K562 (cell line): ENCODE measurements at regions not wholly inside any gene's neighbourhood (a gene's known extent, or its start where the extent isn't known, plus 50 kb on each side); places are given as distances from the start of the nearest gene placed in this dataset.

Experiments
- ATAC-seq: fragments of 200-7000 bp; cut with Tn5 transposase; 3 replicates; pipeline ENCODE4 v1.9.1; 2020; ENCODE audit warnings: moderate library complexity
- BruUV-seq: library from RNA; stranded (reverse); fragments of 400-500 nt; replicated peaks from 2 replicates; lab custom pipeline; 2021; lab: Mats Ljungman, UMichigan
- CTCF ChIA-PET: fragments of 300-600 bp; formaldehyde crosslinking; extraction: SDS; loops from one replicate; lab custom pipeline; 2021; ENCODE audit warnings: low intra/inter-chr PET ratio; lab: Yijun Ruan, JAX
- POLR2A ChIA-PET: fragments of 300-600, 350-650 bp; sonication (Branson Sonifier 250); formaldehyde crosslinking; extraction: SDS; loops from one replicate; lab custom pipeline; 2021; ENCODE audit warnings: antibody characterized with exemption, inconsistent platforms; lab: Yijun Ruan, JAX
- DNase-seq, 4 experiments: peaks; one replicate each; pipeline versions ENCODE4 v3.0.0 to v3.0.0-alpha.2; 2011 to 2018; ENCODE audit warnings: low spot score in 3 of 4, mixed read lengths in 3 of 4; ENCODE audit errors: extremely low read depth in 1 of 4
- FAIRE-seq: peaks from 2 replicates; lab custom pipeline; 2011; peaks lifted over from hg19 to GRCh38; lab: Jason Lieb, UNC
- H2AFZ ChIP-seq: 2 replicates; pipeline ENCODE4 v1.6.0; 2011; ENCODE audit warnings: low read depth, low read length, control low read depth, inconsistent platforms
- H3K27ac ChIP-seq: fragments of 200-600 bp; 3 replicates; pipeline ENCODE4 v1.8.0; 2011; ENCODE audit warnings: low read depth, mild to moderate bottlenecking, control low read depth, inconsistent platforms, low read length, moderate library complexity, mixed read lengths; ENCODE audit errors: extremely low read depth
- H3K27me3 ChIP-seq, 2 experiments: fragments of 300-600 bp in 1 of 2; 2 replicates in 1 of 2; 3 replicates in 1 of 2; pipeline versions ENCODE4 v1.6.0 to v1.8.0; 2011; ENCODE audit warnings: inconsistent platforms in 2 of 2, low read length in 2 of 2, mild to moderate bottlenecking in 1 of 2, mixed read lengths in 1 of 2, moderate library complexity in 1 of 2; ENCODE audit not compliant: control insufficient read depth in 2 of 2, insufficient read depth in 2 of 2
- H3K36me3 ChIP-seq: fragments of 300-600 bp; 3 replicates; pipeline ENCODE4 v1.8.0; 2011; ENCODE audit warnings: mild to moderate bottlenecking, low read length, inconsistent platforms; ENCODE audit not compliant: control insufficient read depth, insufficient read depth
- H3K4me1 ChIP-seq, 2 experiments: fragments of 200-600 bp in 1 of 2; replicated peaks in 1 of 2; 2 replicates in 1 of 2; 3 replicates in 1 of 2; pipeline versions ENCODE4 v1.5.1 to v1.8.0; 2011; ENCODE audit warnings: inconsistent platforms in 2 of 2, low read length in 2 of 2, mild to moderate bottlenecking in 1 of 2, mixed read lengths in 1 of 2, moderate library complexity in 1 of 2; ENCODE audit not compliant: control insufficient read depth in 2 of 2, insufficient read depth in 2 of 2
- H3K4me2 ChIP-seq: 2 replicates; pipeline ENCODE4 v1.6.1; 2011; ENCODE audit warnings: low read length, control low read depth, inconsistent platforms, mixed read lengths; ENCODE audit not compliant: insufficient read depth
- H3K4me3 ChIP-seq: fragments of 200-600 bp; sonication (generic), shearing (Covaris generic); 2 replicates; pipeline ENCODE4 v1.5.1; 2016; ENCODE audit warnings: control low read depth, inconsistent platforms
- H3K79me2 ChIP-seq: fragments of 200-600 bp; 3 replicates; pipeline ENCODE4 v1.8.0; 2011; ENCODE audit warnings: low read length, inconsistent platforms; ENCODE audit not compliant: control insufficient read depth, insufficient read depth
- H3K9ac ChIP-seq, 2 experiments: 2 replicates each; pipeline versions ENCODE4 v1.6.0 to v1.6.1; 2011; ENCODE audit warnings: low read depth in 2 of 2, low read length in 2 of 2, control low read depth in 1 of 2, inconsistent platforms in 1 of 2, mild to moderate bottlenecking in 1 of 2, mixed read lengths in 1 of 2; ENCODE audit not compliant: insufficient read depth in 1 of 2
- H3K9me1 ChIP-seq: one replicate; pipeline ENCODE4 v1.6.0; 2011; ENCODE audit warnings: inconsistent platforms, mild to moderate bottlenecking, low read length, moderate library complexity; ENCODE audit not compliant: control insufficient read depth, insufficient read depth
- H3K9me3 ChIP-seq: replicated peaks from 2 replicates; pipeline ENCODE4 v1.5.1; 2011; ENCODE audit warnings: low read depth, low read length, inconsistent platforms; ENCODE audit not compliant: control insufficient read depth, insufficient read depth
- H4K20me1 ChIP-seq: replicated peaks from 2 replicates; pipeline ENCODE4 v1.6.1; 2011; ENCODE audit warnings: low read length, inconsistent platforms, mixed read lengths; ENCODE audit not compliant: control insufficient read depth, insufficient read depth
- ATF1 ChIP-seq, 2 experiments: fragments of 450-650 bp in 1 of 2; IDR thresholded peaks; 2 replicates each; pipeline ENCODE4 v1.6.1; 2016; ENCODE audit warnings: missing compliant biosample characterization in 1 of 2, missing genetic modification characterization in 1 of 2
- DNMT1 ChIP-seq: fragments of 450-650 bp; IDR thresholded peaks from 2 replicates; pipeline ENCODE4 v1.6.1; 2016; ENCODE audit warnings: antibody characterized with exemption, mild to moderate bottlenecking
- ELF4 ChIP-seq: fragments of 450-650 bp; formaldehyde crosslinking; IDR thresholded peaks from 2 replicates; pipeline ENCODE4 v1.4.0; 2022; ENCODE audit warnings: missing genetic modification characterization
- GTF2E2 ChIP-seq: fragments of 200-800 bp; sonication (Bioruptor generic); IDR thresholded peaks from 2 replicates; pipeline ENCODE4 v1.6.1; 2016; ENCODE audit warnings: missing genetic modification characterization, missing compliant biosample characterization
- KLF13 ChIP-seq: fragments of 450-650 bp; IDR thresholded peaks from 2 replicates; pipeline ENCODE4 v1.6.1; 2016; ENCODE audit warnings: missing genetic modification characterization, low read depth, mild to moderate bottlenecking, missing compliant biosample characterization, moderate library complexity, borderline replicate concordance
- POU5F1 ChIP-seq: fragments of 150-350 bp; IDR thresholded peaks from 2 replicates; pipeline ENCODE4 v1.6.1; 2014; ENCODE audit warnings: borderline replicate concordance, low read length, low read depth, mild to moderate bottlenecking; ENCODE audit not compliant: partially characterized antibody
- RBM17 ChIP-seq: fragments of 200-400 bp; formaldehyde crosslinking; IDR thresholded peaks from 2 replicates; pipeline ENCODE4 v1.6.1; 2017; ENCODE audit warnings: low read depth, mild to moderate bottlenecking, low read length, borderline replicate concordance
- TAL1 ChIP-seq: fragments of 450-650 bp; IDR thresholded peaks from 2 replicates; pipeline ENCODE4 v1.6.1; 2016; ENCODE audit warnings: mild to moderate bottlenecking
- TCF3 ChIP-seq: sonication (generic); formaldehyde crosslinking; IDR thresholded peaks from 2 replicates; pipeline ENCODE4 v1.4.0; 2020; ENCODE audit warnings: mild to moderate bottlenecking, missing genetic modification reagents
- TEAD4 ChIP-seq, 2 experiments: sonication (generic) in 1 of 2; formaldehyde crosslinking in 1 of 2; IDR thresholded peaks; 2 replicates each; pipeline versions ENCODE4 v1.6.1 to v1.8.0; 2012 to 2022; ENCODE audit warnings: borderline replicate concordance in 1 of 2, inconsistent platforms in 1 of 2, low read length in 1 of 2, mild to moderate bottlenecking in 1 of 2, missing genetic modification reagents in 1 of 2
- ZFPM2 ChIP-seq: fragments of 250-450 bp; sonication (Bioruptor Pico); IDR thresholded peaks from 2 replicates; pipeline ENCODE4 v1.5.1; 2022; ENCODE audit warnings: mild to moderate bottlenecking
- ZNF316 ChIP-seq: fragments of 450-650 bp; IDR thresholded peaks from 2 replicates; pipeline ENCODE4 v1.6.1; 2016
- WGBS: fragments of 100-300 bp; shearing (Covaris generic); methylation state at CpG from one replicate; pipeline ENCODE4 v1.1.6; 2016; ENCODE audit warnings: low coverage, mixed read lengths; ENCODE audit not compliant: insufficient coverage; ENCODE audit errors: missing lambda C conversion rate; 5-methylcytosine and 5-hydroxymethylcytosine counted together
- in situ Hi-C: fragments of 300-500 bp; cut with MboI; formaldehyde crosslinking; loops from 4 replicates; pipeline ENCODE4 v1.15.0; 2018; ENCODE audit warnings: inconsistent platforms, mixed read lengths
- intact Hi-C: fragments of 100-400 bp; cut with micrococcal nuclease; formaldehyde crosslinking; loops from 2 replicates; pipeline ENCODE4 v1.14.2; 2022
- TF ChIP-seq, protein P1 (sequence below): fragments of 250-450 bp; sonication (Bioruptor Pico); IDR thresholded peaks from 2 replicates; pipeline ENCODE4 v1.4.0; 2020; ENCODE audit warnings: mild to moderate bottlenecking, moderate library complexity
- TF ChIP-seq, protein P2 (sequence below): fragments of 250-450 bp; sonication (Bioruptor Pico); IDR thresholded peaks from 2 replicates; pipeline ENCODE4 v1.6.1; 2021; ENCODE audit warnings: mild to moderate bottlenecking
- TF ChIP-seq, protein P3 (sequence below): fragments of 200-800 bp; sonication (Bioruptor generic); IDR thresholded peaks from 2 replicates; pipeline ENCODE4 v1.6.1; 2016; ENCODE audit warnings: missing genetic modification characterization, missing compliant biosample characterization
- TF ChIP-seq, protein P4 (sequence below): IDR thresholded peaks from 2 replicates; pipeline ENCODE4 v1.6.1; 2014; ENCODE audit warnings: antibody characterized with exemption

DNA sequence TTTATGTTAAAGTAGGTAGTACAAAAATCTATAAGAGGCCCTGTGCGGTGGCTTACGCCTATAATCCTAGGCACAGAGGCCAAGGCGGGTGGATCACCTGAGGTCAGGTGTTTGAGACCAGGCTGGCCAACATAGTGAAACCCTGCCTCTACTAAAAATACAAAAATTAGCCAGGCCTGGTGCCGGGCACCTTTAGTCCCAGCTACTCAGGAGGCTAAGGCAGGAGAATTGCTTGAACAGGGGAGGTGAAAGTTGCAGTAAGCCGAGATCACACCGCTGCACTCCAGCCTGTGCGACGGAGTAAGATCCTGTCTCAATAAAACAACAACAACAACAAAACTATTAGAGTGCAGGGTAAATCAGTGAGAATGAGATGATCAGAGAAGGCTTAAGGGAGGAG lies 634.5 kb downstream of the NR2F1-AS1 start:
- no peaks in the 10 kb centered on the region for H3K27me3 ChIP-seq
- ATAC-seq, result no peak
- no peak for DNase-seq
- no peaks in the 10 kb centered on the region for H3K79me2 ChIP-seq
- H3K36me3 ChIP-seq, result no peaks in the 10 kb centered on the region
- in situ Hi-C loops, result no loop called here
- no peak overlapping the region for H3K27ac ChIP-seq
- ChIA-PET POLR2A (no interaction called here), CTCF (no interaction called here)
- no peaks in the 10 kb centered on the region for H4K20me1 ChIP-seq
- no peak overlapping the region for H3K9ac ChIP-seq
- H3K9me3 ChIP-seq, result no peaks in the 10 kb centered on the region
- H2AFZ ChIP-seq, result no peak overlapping the region
- 5% methylated on average over 7 of the region's 8 CpGs for WGBS
- intact Hi-C loops, result no loop called here
- no peaks in the 10 kb centered on the region for H3K4me1 ChIP-seq
- no peak overlapping the region for H3K4me3 ChIP-seq
- no peak overlapping the region for H3K4me2 ChIP-seq
- no TSS peak for BruUV-seq
- FAIRE-seq, result no peak
- H3K9me1 ChIP-seq, result no peaks in the 10 kb centered on the region
- TF ChIP-seq ATF1 (CRISPR knock-in tag; IDR thresholded peaks at IDR 0.05) (no peak), ATF1 (tag; IDR thresholded peaks at IDR 0.05) (no peak), GTF2E2 (tag) (no peak), TCF3 (no peak), ELF4 (no peak), TAL1 (no peak), POU5F1 (no peak), ZFPM2 (CRISPR knock-in tag) (no peak), TEAD4 (IDR thresholded peaks at IDR 0.05; ENCODE audit: low read length) (no peak), TEAD4 (CRISPR knock-in tag; IDR thresholded peaks at IDR 0.05; ENCODE audit: borderline replicate concordance) (no peak), RBM17 (no peak), KLF13 (no peak), ZNF316 (no peak), DNMT1 (no peak)
- TF ChIP-seq, protein P1, sequence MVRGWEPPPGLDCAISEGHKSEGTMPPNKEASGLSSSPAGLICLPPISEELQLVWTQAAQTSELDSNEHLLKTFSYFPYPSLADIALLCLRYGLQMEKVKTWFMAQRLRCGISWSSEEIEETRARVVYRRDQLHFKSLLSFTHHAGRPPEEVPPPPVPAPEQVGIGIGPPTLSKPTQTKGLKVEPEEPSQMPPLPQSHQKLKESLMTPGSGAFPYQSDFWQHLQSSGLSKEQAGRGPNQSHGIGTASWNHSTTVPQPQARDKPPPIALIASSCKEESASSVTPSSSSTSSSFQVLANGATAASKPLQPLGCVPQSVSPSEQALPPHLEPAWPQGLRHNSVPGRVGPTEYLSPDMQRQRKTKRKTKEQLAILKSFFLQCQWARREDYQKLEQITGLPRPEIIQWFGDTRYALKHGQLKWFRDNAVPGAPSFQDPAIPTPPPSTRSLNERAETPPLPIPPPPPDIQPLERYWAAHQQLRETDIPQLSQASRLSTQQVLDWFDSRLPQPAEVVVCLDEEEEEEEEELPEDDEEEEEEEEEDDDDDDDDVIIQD (CRISPR knock-in tag), result no peak
- TF ChIP-seq, protein P2, sequence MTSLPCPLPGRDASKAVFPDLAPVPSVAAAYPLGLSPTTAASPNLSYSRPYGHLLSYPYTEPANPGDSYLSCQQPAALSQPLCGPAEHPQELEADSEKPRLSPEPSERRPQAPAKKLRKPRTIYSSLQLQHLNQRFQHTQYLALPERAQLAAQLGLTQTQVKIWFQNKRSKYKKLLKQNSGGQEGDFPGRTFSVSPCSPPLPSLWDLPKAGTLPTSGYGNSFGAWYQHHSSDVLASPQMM (CRISPR knock-in tag), result no peak
- TF ChIP-seq, protein P3, sequence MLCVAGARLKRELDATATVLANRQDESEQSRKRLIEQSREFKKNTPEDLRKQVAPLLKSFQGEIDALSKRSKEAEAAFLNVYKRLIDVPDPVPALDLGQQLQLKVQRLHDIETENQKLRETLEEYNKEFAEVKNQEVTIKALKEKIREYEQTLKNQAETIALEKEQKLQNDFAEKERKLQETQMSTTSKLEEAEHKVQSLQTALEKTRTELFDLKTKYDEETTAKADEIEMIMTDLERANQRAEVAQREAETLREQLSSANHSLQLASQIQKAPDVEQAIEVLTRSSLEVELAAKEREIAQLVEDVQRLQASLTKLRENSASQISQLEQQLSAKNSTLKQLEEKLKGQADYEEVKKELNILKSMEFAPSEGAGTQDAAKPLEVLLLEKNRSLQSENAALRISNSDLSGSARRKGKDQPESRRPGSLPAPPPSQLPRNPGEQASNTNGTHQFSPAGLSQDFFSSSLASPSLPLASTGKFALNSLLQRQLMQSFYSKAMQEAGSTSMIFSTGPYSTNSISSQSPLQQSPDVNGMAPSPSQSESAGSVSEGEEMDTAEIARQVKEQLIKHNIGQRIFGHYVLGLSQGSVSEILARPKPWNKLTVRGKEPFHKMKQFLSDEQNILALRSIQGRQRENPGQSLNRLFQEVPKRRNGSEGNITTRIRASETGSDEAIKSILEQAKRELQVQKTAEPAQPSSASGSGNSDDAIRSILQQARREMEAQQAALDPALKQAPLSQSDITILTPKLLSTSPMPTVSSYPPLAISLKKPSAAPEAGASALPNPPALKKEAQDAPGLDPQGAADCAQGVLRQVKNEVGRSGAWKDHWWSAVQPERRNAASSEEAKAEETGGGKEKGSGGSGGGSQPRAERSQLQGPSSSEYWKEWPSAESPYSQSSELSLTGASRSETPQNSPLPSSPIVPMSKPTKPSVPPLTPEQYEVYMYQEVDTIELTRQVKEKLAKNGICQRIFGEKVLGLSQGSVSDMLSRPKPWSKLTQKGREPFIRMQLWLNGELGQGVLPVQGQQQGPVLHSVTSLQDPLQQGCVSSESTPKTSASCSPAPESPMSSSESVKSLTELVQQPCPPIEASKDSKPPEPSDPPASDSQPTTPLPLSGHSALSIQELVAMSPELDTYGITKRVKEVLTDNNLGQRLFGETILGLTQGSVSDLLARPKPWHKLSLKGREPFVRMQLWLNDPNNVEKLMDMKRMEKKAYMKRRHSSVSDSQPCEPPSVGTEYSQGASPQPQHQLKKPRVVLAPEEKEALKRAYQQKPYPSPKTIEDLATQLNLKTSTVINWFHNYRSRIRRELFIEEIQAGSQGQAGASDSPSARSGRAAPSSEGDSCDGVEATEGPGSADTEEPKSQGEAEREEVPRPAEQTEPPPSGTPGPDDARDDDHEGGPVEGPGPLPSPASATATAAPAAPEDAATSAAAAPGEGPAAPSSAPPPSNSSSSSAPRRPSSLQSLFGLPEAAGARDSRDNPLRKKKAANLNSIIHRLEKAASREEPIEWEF, result no peak
- TF ChIP-seq, protein P4, sequence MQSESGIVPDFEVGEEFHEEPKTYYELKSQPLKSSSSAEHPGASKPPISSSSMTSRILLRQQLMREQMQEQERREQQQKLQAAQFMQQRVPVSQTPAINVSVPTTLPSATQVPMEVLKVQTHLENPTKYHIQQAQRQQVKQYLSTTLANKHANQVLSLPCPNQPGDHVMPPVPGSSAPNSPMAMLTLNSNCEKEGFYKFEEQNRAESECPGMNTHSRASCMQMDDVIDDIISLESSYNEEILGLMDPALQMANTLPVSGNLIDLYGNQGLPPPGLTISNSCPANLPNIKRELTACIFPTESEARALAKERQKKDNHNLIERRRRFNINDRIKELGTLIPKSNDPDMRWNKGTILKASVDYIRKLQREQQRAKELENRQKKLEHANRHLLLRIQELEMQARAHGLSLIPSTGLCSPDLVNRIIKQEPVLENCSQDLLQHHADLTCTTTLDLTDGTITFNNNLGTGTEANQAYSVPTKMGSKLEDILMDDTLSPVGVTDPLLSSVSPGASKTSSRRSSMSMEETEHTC, result no peak
